ENCODE measurements at regions not wholly inside any gene's neighbourhood (a gene's known extent, or its start where the extent isn't known, plus 50 kb on each side); places are given as distances from the start of the nearest gene placed in this dataset.

DNA sequence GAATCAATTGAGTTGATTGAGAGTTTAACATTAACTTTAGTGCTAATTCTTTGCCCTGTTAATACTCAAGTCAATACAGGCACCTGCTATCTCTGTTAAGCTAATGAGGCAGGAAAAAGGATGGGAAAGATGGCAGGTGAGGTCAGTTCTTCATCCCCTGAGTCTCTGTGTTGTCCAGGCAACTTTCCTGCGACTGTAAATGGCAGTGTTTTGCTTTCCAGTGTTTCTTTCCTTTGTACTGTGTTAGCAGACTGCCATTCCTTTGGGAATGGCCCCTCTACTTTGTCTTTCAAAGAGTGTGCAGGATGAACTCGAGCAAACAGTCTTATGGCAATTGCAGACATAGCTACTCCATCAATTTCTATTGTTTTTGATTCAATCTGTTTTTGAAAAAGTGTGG is 202.2 kb upstream of the VLDLR start:
- no peak overlapping the region for H3K4me3 ChIP-seq
- WGBS, 2 donors, result 38 to 58% methylated on average over 2 of the region's 2 CpGs
- no peak overlapping the region for H3K27ac ChIP-seq
- no peaks in the 10 kb centered on the region for H3K27me3 ChIP-seq
- intact Hi-C loops (cut with DNase I), result no loop called here
- TF ChIP-seq CTCF (IDR thresholded peaks at IDR 0.05) (no peak), POLR2A (IDR thresholded peaks at IDR 0.05) (no peak)
- H3K9me3 ChIP-seq, result no peaks in the 10 kb centered on the region
- peaks cover 27% of the 10 kb centered on the region for H3K4me1 ChIP-seq
- no peaks in the 10 kb centered on the region for H3K36me3 ChIP-seq (replicated peaks in 1 of 2; ENCODE audit: insufficient read depth in 1 of 2, low read depth in 2 of 2)
- ATAC-seq, result no peak
- DNase-seq, result no peak

- TF ChIP-seq CTCF (IDR thresholded peaks at IDR 0.05) (no peak), POLR2A (IDR thresholded peaks at IDR 0.05) (no peak)
- 73 to 82% methylated on average over 3 of the region's 3 CpGs for WGBS, 2 donors
- intact Hi-C loops (cut with DNase I), result no loop called here
- Histone ChIP-seq H3K9me3 (no peaks in the 10 kb centered on the region), H3K27ac (no peak overlapping the region), H3K4me3 (no peak overlapping the region), H3K4me1 (peaks cover 21% of the 10 kb centered on the region), H3K27me3 (no peaks in the 10 kb centered on the region), H3K36me3 (replicated peaks in 1 of 2; ENCODE audit: insufficient read depth in 1 of 2, low read depth in 2 of 2) (no peaks in the 10 kb centered on the region)
- DNase-seq (peak in 1 of 4 donors; percentile 8), ATAC-seq (no peak)
Observed at GRCh38 chr9:2420543-2420942, 201.0 kb upstream of the VLDLR start.

GRCh38 chr9:2424619-2425033 is 197.0 kb upstream of the VLDLR start:
- H3K27ac ChIP-seq, result peak overlapping the region in 2 of 4 donors; percentile 41 to 43
- H3K27me3 ChIP-seq, result no peaks in the 10 kb centered on the region
- peak in 1 of 4 donors; percentile 42 for DNase-seq
- intact Hi-C loops (cut with DNase I), result no loop called here
- H3K4me1 ChIP-seq, result peaks cover 40% of the 10 kb centered on the region
- TF ChIP-seq POLR2A (IDR thresholded peaks at IDR 0.05), result no peak
- TF ChIP-seq CTCF (IDR thresholded peaks at IDR 0.05), result no peak
- no peaks in the 10 kb centered on the region for H3K9me3 ChIP-seq
- 40 to 52% methylated on average over 2 of the region's 2 CpGs for WGBS, 2 donors
- ATAC-seq, result no peak
- H3K36me3 ChIP-seq (replicated peaks in 1 of 2; ENCODE audit: insufficient read depth in 1 of 2, low read depth in 2 of 2), result no peaks in the 10 kb centered on the region
- no peak overlapping the region for H3K4me3 ChIP-seq

DNA sequence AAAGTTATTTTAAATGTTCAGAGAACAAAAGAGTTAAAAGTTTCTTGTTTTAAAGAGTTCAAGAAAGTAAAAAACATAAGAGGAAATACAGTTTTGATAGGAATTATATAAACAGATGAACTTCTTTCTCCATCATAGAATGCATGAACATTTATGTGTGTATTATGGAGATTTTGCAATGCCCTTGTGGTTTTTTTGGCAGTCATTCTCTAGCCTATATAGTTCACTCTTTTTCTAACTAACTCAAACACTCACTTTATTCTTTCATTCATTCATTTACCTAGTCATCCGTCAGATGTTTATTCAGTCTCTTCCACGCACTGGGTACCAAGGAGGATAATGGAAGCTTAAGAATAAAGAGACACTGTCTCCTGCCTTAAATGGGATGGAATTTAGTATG is 195.9 kb upstream of the VLDLR start:
- Histone ChIP-seq H3K4me1 (peaks cover 40% of the 10 kb centered on the region), H3K27ac (peak overlapping the region in 2 of 4 donors; percentile 87 to 88), H3K27me3 (no peaks in the 10 kb centered on the region), H3K4me3 (no peak overlapping the region), H3K9me3 (no peaks in the 10 kb centered on the region), H3K36me3 (replicated peaks in 1 of 2; ENCODE audit: insufficient read depth in 1 of 2, low read depth in 2 of 2) (no peaks in the 10 kb centered on the region)
- DNase-seq (no peak), ATAC-seq (no peak)
- 94 to 99% methylated on average over 2 of the region's 2 CpGs for WGBS, 2 donors
- TF ChIP-seq POLR2A (IDR thresholded peaks at IDR 0.05) (no peak), CTCF (IDR thresholded peaks at IDR 0.05) (no peak)
- intact Hi-C loops (cut with DNase I), result no loop called here

DNA sequence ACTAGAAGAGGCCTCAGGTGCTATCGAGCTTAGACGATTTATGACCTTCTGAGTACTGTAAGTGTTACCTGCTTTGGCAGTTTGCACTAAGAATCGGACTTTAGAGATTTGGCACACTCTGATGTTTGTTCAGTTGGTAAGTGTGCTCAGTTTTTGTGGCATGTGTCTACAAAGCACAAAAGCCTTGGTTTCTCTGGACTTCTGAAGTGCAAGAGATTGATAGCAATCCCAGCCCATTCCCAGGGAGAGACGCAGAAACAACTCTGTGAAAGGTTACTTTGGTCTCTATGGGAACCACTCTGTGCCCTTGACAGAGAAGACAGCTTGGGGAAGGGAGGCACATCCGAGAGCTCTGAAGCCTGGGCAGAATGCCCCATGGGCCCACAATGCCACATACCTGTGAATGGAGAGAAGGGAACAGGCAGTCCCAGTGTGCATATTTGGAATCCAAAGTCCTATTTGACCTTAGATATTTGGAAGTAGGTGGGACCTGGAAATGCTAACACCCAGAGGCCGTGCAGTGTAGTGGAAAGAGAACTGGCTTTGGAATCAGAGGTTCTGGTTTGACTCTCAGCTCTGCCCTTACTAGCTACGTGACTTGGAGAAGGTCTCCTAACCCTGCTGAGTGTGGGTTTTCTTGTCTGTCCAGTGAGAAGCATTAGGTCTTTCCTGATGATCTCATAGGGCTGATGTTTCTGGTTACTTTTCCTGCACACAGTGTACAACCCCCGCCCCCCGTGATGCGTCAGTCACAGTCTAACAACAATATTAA is 194.3 kb upstream of the VLDLR start:
- TF ChIP-seq POLR2A (IDR thresholded peaks at IDR 0.05) (peak in 1 of 3 donors; percentile 32), CTCF (IDR thresholded peaks at IDR 0.05) (peak in 4 of 7 experiments; percentile 16 to 39 (median 31))
- H3K27ac ChIP-seq, result peak overlapping the region; percentile 56 to 88 (median 86)
- WGBS, 2 donors, result 20 to 24% methylated on average over 10 of the region's 10 CpGs
- no peaks in the 10 kb centered on the region for H3K9me3 ChIP-seq
- intact Hi-C loops (cut with DNase I), result no loop called here
- peak; percentile 89 for ATAC-seq
- no peak overlapping the region for H3K4me3 ChIP-seq
- H3K27me3 ChIP-seq, result no peaks in the 10 kb centered on the region
- peak; percentile 77 to 86 (median 80) for DNase-seq
- H3K36me3 ChIP-seq (replicated peaks in 1 of 2; ENCODE audit: insufficient read depth in 1 of 2, low read depth in 2 of 2), result no peaks in the 10 kb centered on the region
- H3K4me1 ChIP-seq, result peaks cover 40% of the 10 kb centered on the region

Measured in body of pancreas (tissue), 4 donors.